Loucy (cell line): ENCODE measurements at regions not wholly inside any gene's neighbourhood (a gene's known extent, or its start where the extent isn't known, plus 50 kb on each side); places are given as distances from the start of the nearest gene placed in this dataset.

Experiments used
- H2AFZ ChIP-seq: fragments of 200-600 bp; sonication (generic); 2 replicates; pipeline ENCODE4 v1.6.0; 2016; ENCODE audit warnings: antibody characterized with exemption, mild to moderate bottlenecking, low read length, moderate library complexity
- H3F3A ChIP-seq: fragments of 200-600 bp; 2 replicates; pipeline ENCODE4 v1.6.0; 2016; ENCODE audit warnings: antibody characterized with exemption, low read depth, mild to moderate bottlenecking
- H3K27me3 ChIP-seq: fragments of 200-600 bp; sonication (generic); 2 replicates; pipeline ENCODE4 v1.6.1; 2014; ENCODE audit warnings: low read length, mild to moderate bottlenecking; ENCODE audit not compliant: insufficient read depth, poor library complexity, severe bottlenecking
- H3K36me3 ChIP-seq: fragments of 200-600 bp; sonication (generic); 2 replicates; pipeline ENCODE4 v1.6.1; 2016; ENCODE audit warnings: low read length; ENCODE audit not compliant: insufficient read depth
- H3K4me1 ChIP-seq: fragments of 200-600 bp; sonication (generic); 2 replicates; pipeline ENCODE4 v1.5.1; 2014; ENCODE audit warnings: low read length, mild to moderate bottlenecking; ENCODE audit not compliant: insufficient read depth, poor library complexity, severe bottlenecking
- H3K4me2 ChIP-seq: fragments of 200-600 bp; sonication (generic); 2 replicates; pipeline ENCODE4 v1.6.0; 2014; ENCODE audit warnings: antibody characterized with exemption, low read length, low read depth, mild to moderate bottlenecking; ENCODE audit not compliant: poor library complexity, severe bottlenecking
- H3K4me3 ChIP-seq: fragments of 200-600 bp; sonication (generic); 2 replicates; pipeline ENCODE4 v1.5.1; 2014; ENCODE audit warnings: low read length, mild to moderate bottlenecking, mixed read lengths; ENCODE audit not compliant: poor library complexity, severe bottlenecking
- H3K79me2 ChIP-seq: fragments of 200-600 bp; sonication (generic); 2 replicates; pipeline ENCODE4 v1.6.1; 2014; ENCODE audit warnings: low read length; ENCODE audit not compliant: insufficient read depth
- H3K9ac ChIP-seq: fragments of 200-600 bp; sonication (generic); 2 replicates; pipeline ENCODE4 v1.6.0; 2014; ENCODE audit warnings: mild to moderate bottlenecking, low read depth, low read length, moderate library complexity; ENCODE audit not compliant: poor library complexity, severe bottlenecking
- H3K9me2 ChIP-seq: fragments of 200-600 bp; sonication (generic); replicated peaks from 2 replicates; pipeline ENCODE4 v1.6.1; 2016; ENCODE audit warnings: low read depth, low read length, mixed read lengths
- H3K9me3 ChIP-seq: fragments of 200-600 bp; sonication (generic); 2 replicates; pipeline ENCODE4 v1.6.1; 2014; ENCODE audit warnings: mild to moderate bottlenecking, antibody characterized with exemption, low read length, low read depth; ENCODE audit not compliant: insufficient read depth
- H4K20me1 ChIP-seq: fragments of 200-600 bp; sonication (generic); 2 replicates; pipeline ENCODE4 v1.6.0; 2014; ENCODE audit warnings: antibody characterized with exemption, low read length, mild to moderate bottlenecking; ENCODE audit not compliant: insufficient read depth, poor library complexity, severe bottlenecking
- EZH2phosphoT487 ChIP-seq: fragments of 200-600 bp; IDR thresholded peaks from 2 replicates; pipeline ENCODE4 v1.6.1; 2018; ENCODE audit warnings: antibody characterized with exemption, mild to moderate bottlenecking, moderate library complexity, borderline replicate concordance
- TF ChIP-seq, protein P1 (sequence below): fragments of 200-600 bp; sonication (generic); conservative IDR thresholded peaks from 2 replicates; pipeline ENCODE4 v1.5.1; 2014; ENCODE audit warnings: mild to moderate bottlenecking, antibody characterized with exemption, low read length

DNA sequence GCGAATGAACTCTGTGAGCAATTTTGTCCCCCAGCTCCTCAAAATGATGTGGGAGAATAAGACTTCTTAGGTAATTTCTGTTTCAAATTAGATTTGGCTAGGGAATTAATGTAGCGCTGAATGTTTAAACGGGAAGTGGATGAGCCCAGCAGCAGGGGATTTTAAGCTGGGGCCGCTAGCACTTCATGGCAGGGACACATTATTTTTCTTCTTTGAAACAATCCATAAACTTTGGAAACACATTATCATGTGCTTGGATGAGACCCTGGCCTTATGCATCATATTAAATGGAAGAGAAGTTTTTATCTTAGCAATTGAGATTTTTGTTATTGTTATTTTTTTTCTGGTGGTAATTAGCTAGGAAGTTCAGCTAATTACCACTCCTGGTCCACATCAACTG lies 74.2 kb upstream of the FUCA2 start:
- H3F3A ChIP-seq = no peaks in the 10 kb centered on the region
- no peaks in the 10 kb centered on the region for H3K9me2 ChIP-seq
- H3K4me2 ChIP-seq = no peak overlapping the region
- H3K79me2 ChIP-seq = no peaks in the 10 kb centered on the region
- H2AFZ ChIP-seq = no peak overlapping the region
- H3K4me1 ChIP-seq = no peaks in the 10 kb centered on the region
- no peaks in the 10 kb centered on the region for H3K9me3 ChIP-seq
- H3K27me3 ChIP-seq = no peaks in the 10 kb centered on the region
- H3K4me3 ChIP-seq = no peak overlapping the region
- TF ChIP-seq, protein P1, sequence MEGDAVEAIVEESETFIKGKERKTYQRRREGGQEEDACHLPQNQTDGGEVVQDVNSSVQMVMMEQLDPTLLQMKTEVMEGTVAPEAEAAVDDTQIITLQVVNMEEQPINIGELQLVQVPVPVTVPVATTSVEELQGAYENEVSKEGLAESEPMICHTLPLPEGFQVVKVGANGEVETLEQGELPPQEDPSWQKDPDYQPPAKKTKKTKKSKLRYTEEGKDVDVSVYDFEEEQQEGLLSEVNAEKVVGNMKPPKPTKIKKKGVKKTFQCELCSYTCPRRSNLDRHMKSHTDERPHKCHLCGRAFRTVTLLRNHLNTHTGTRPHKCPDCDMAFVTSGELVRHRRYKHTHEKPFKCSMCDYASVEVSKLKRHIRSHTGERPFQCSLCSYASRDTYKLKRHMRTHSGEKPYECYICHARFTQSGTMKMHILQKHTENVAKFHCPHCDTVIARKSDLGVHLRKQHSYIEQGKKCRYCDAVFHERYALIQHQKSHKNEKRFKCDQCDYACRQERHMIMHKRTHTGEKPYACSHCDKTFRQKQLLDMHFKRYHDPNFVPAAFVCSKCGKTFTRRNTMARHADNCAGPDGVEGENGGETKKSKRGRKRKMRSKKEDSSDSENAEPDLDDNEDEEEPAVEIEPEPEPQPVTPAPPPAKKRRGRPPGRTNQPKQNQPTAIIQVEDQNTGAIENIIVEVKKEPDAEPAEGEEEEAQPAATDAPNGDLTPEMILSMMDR = no peak
- no peak for TF ChIP-seq EZH2phosphoT487
- H4K20me1 ChIP-seq = no peaks in the 10 kb centered on the region
- H3K36me3 ChIP-seq = no peaks in the 10 kb centered on the region
- H3K9ac ChIP-seq = no peak overlapping the region

DNA sequence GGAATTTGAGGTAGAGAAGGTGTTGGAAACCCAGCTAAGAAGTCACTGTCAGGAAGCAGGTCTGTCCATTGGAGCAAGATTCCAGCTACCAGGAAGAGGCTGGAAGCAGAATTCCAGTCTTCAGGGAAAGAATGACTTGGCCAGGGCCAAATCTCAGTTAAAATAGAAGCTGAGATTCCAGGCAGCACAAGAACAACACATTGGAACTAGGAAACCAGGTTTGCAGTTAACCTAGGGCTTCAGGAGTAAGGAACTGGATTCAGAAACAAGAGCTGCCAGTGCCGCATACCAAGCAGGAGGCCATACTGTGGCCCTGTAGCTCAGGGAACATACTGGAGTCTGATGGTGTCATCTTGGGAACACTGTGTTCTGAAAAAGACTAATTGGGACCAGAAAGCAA lies 73.7 kb upstream of the FUCA2 start:
- H4K20me1 ChIP-seq = no peaks in the 10 kb centered on the region
- H3K9ac ChIP-seq = no peak overlapping the region
- H3K27me3 ChIP-seq = no peaks in the 10 kb centered on the region
- H2AFZ ChIP-seq = no peak overlapping the region
- H3F3A ChIP-seq = no peaks in the 10 kb centered on the region
- no peaks in the 10 kb centered on the region for H3K9me2 ChIP-seq
- H3K4me2 ChIP-seq = no peak overlapping the region
- H3K9me3 ChIP-seq = no peaks in the 10 kb centered on the region
- no peaks in the 10 kb centered on the region for H3K36me3 ChIP-seq
- no peaks in the 10 kb centered on the region for H3K79me2 ChIP-seq
- H3K4me1 ChIP-seq = no peaks in the 10 kb centered on the region
- no peak overlapping the region for H3K4me3 ChIP-seq
- TF ChIP-seq, protein P1 = no peak

DNA sequence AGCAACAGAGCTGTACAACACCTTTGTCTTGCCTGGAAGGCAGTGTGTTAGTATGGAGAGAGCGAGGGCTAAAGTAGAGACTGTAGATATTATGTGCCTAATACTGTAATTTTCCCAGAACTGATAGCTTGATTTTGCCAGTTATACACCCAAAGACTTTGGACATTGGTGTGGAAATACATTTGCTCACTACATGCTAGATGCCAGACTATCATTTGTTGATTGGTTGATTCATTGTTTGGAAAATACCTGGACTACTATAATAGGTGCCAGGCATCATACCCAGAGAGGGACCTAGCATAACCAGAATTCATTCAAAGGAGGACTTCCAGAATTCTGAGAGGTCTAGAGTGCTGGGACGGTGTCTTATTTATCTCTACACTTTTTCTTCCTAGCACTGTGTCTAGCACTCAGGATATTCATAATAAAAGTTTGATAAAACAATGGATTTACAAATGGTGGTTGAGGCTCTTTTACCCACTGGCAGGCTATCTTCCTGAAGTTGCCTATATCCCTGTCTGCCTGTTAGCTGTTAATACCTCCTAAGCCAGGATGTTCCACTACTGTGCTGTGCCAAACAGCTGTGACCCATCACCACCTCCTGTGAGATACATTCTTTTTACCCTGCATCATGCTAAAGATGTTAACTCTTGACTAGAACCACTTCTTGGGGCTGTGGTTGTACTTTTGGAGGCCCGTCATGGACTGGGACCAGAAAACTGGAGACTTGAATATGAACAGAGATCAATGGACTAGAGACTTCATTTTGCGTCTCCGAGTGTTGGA lies 72.2 kb upstream of the FUCA2 start:
- Histone ChIP-seq H3K4me1 (no peaks in the 10 kb centered on the region), H2AFZ (no peak overlapping the region), H3K36me3 (no peaks in the 10 kb centered on the region), H3K4me3 (no peak overlapping the region), H3K79me2 (no peaks in the 10 kb centered on the region), H3F3A (no peaks in the 10 kb centered on the region), H3K27me3 (no peaks in the 10 kb centered on the region), H3K9me3 (no peaks in the 10 kb centered on the region), H4K20me1 (no peaks in the 10 kb centered on the region), H3K9me2 (no peaks in the 10 kb centered on the region), H3K9ac (no peak overlapping the region), H3K4me2 (no peak overlapping the region)
- no peak for TF ChIP-seq EZH2phosphoT487
- TF ChIP-seq, protein P1 = no peak
